CD4-positive, alpha-beta T cell (primary cell): ENCODE measurements at regions not wholly inside any gene's neighbourhood (a gene's known extent, or its start where the extent isn't known, plus 50 kb on each side); places are given as distances from the start of the nearest gene placed in this dataset.

Experiments
- ATAC-seq: fragments of 200-7000 bp; cut with Tn5 transposase; one replicate; pipeline ENCODE4 v1.10.0; 2022; ENCODE audit warnings: mild to moderate bottlenecking; ENCODE audit not compliant: poor library complexity
- CTCF ChIA-PET: fragments of 350-600 bp; sonication (Branson Sonifier 250); formaldehyde crosslinking; loops from one replicate; lab custom pipeline; 2021; ENCODE audit warnings: antibody characterized with exemption, inconsistent platforms; lab: Charles Lee
- POLR2A ChIA-PET: fragments of 350-600 bp; sonication (Branson Sonifier 250); formaldehyde crosslinking; loops from one replicate; lab custom pipeline; 2021; ENCODE audit warnings: antibody characterized with exemption, inconsistent platforms; lab: Charles Lee
- DNase-seq, 14 experiments: peaks; one replicate each; pipeline ENCODE4 v3.0.0-alpha.2; 2013 to 2020; ENCODE audit warnings: mixed read lengths in 2 of 14
- H3K27ac ChIP-seq, 2 donors: one replicate each; pipeline versions ENCODE4 v1.5.1 to v1.7.0; 2013; ENCODE audit warnings: low read length in 2 of 2, low read depth in 1 of 2, mild to moderate bottlenecking in 1 of 2
- H3K27me3 ChIP-seq, 2 experiments: 1 replicate in 1 of 2; 2 replicates in 1 of 2; pipeline versions ENCODE4 v1.6.1 to v1.7.0; 2013; ENCODE audit warnings: low read length in 2 of 2, control low read depth in 1 of 2, mild to moderate bottlenecking in 1 of 2, moderate library complexity in 1 of 2; ENCODE audit not compliant: insufficient read depth in 2 of 2, control insufficient read depth in 1 of 2
- H3K36me3 ChIP-seq: one replicate; pipeline ENCODE4 v1.6.1; 2013; ENCODE audit warnings: low read length, control low read depth; ENCODE audit not compliant: insufficient read depth
- H3K4me1 ChIP-seq: one replicate; pipeline ENCODE4 v1.6.1; 2013; ENCODE audit warnings: low read length, control low read depth; ENCODE audit not compliant: insufficient read depth
- H3K4me3 ChIP-seq: one replicate; pipeline ENCODE4 v1.5.1; 2013; ENCODE audit warnings: mild to moderate bottlenecking, low read length, moderate library complexity
- H3K9me3 ChIP-seq, 2 experiments: 1 replicate in 1 of 2; 2 replicates in 1 of 2; pipeline versions ENCODE4 v1.6.1 to v1.7.0; 2013; ENCODE audit warnings: low read length in 2 of 2, mild to moderate bottlenecking in 2 of 2, control low read depth in 1 of 2, moderate library complexity in 1 of 2; ENCODE audit not compliant: control insufficient read depth in 1 of 2, insufficient read depth in 1 of 2
- H3K27ac Mint-ChIP-seq: one replicate; pipeline ENCODE4 v1.8.0; 2020; ENCODE audit warnings: mixed read lengths
- H3K27me3 Mint-ChIP-seq: one replicate; pipeline ENCODE4 v1.8.0; 2021; ENCODE audit warnings: mixed read lengths
- H3K36me3 Mint-ChIP-seq: one replicate; pipeline ENCODE4 v1.8.0; 2021; ENCODE audit warnings: low read depth, mixed read lengths
- H3K4me1 Mint-ChIP-seq: one replicate; pipeline ENCODE4 v1.8.0; 2021; ENCODE audit warnings: low read depth, mixed read lengths
- H3K4me3 Mint-ChIP-seq: one replicate; pipeline ENCODE4 v1.8.0; 2020; ENCODE audit warnings: mild to moderate bottlenecking, mixed read lengths
- H3K9me3 Mint-ChIP-seq: one replicate; pipeline ENCODE4 v1.8.0; 2020; ENCODE audit warnings: mixed read lengths
- CTCF ChIP-seq: fragments of 200-600 bp; IDR thresholded peaks from one replicate; pipeline ENCODE4 v1.8.0; 2022; ENCODE audit warnings: antibody characterized with exemption, mild to moderate bottlenecking
- intact Hi-C, 2 experiments: fragments of 100-400 bp; cut with DNase I in 1 of 2; cut with micrococcal nuclease in 1 of 2; formaldehyde crosslinking; loops; one replicate each; pipeline versions ENCODE4 v1.15.1 to v1.9.0; 2023 to 2025; cut with DNase I, micrococcal nuclease

GRCh38 chr21:35838987-35839763, 221.2 kb downstream of the SETD4 start:
- H3K27me3 Mint-ChIP-seq = no peaks in the 10 kb centered on the region
- no peaks in the 10 kb centered on the region for H3K9me3 Mint-ChIP-seq
- POLR2A ChIA-PET = no interaction called here
- no peaks in the 10 kb centered on the region for H3K36me3 ChIP-seq
- no peaks in the 10 kb centered on the region for H3K9me3 ChIP-seq
- no peaks in the 10 kb centered on the region for H3K4me1 ChIP-seq
- no peak overlapping the region for H3K27ac ChIP-seq
- CTCF ChIA-PET = interaction anchor here (0.8 to 2.3 kb wide), 6 partner anchors 122 to 1209 kb away, joined by 3 to 20 read pairs (median 4); no protein-coding TSS in a partner anchor
- no peak overlapping the region for H3K4me3 Mint-ChIP-seq
- H3K27me3 ChIP-seq = peaks cover 0 to 4% of the 10 kb centered on the region in 2 experiments
- DNase-seq (no peak), ATAC-seq (no peak)
- H3K4me3 ChIP-seq = no peak overlapping the region
- intact Hi-C loops = loop anchor here in 1 of 2 experiments (10.0 kb wide), 1 partner anchor 784 kb away; no protein-coding TSS in a partner anchor
- H3K4me1 Mint-ChIP-seq = no peaks in the 10 kb centered on the region
- H3K36me3 Mint-ChIP-seq = no peaks in the 10 kb centered on the region
- TF ChIP-seq CTCF = no peak
- H3K27ac Mint-ChIP-seq = no peak overlapping the region

GRCh38 chr21:35838350-35838749, 222.0 kb downstream of the SETD4 start:
- no peak for TF ChIP-seq CTCF
- H3K36me3 Mint-ChIP-seq = no peaks in the 10 kb centered on the region
- H3K27ac Mint-ChIP-seq = no peak overlapping the region
- Histone ChIP-seq H3K4me1 (no peaks in the 10 kb centered on the region), H3K9me3 (no peaks in the 10 kb centered on the region), H3K27me3 (peaks cover 0 to 8% of the 10 kb centered on the region in 2 experiments), H3K36me3 (no peaks in the 10 kb centered on the region), H3K4me3 (no peak overlapping the region), H3K27ac (no peak overlapping the region)
- H3K27me3 Mint-ChIP-seq = no peaks in the 10 kb centered on the region
- intact Hi-C loops = loop anchor here in 1 of 2 experiments (10.0 kb wide), 1 partner anchor 784 kb away; no protein-coding TSS in a partner anchor
- ChIA-PET CTCF (no interaction called here), POLR2A (no interaction called here)
- no peak overlapping the region for H3K4me3 Mint-ChIP-seq
- ATAC-seq (no peak), DNase-seq (no peak)
- no peaks in the 10 kb centered on the region for H3K9me3 Mint-ChIP-seq
- no peaks in the 10 kb centered on the region for H3K4me1 Mint-ChIP-seq

GRCh38 chr21:35833991-35834390, 226.3 kb downstream of the SETD4 start:
- no peak overlapping the region for H3K4me3 Mint-ChIP-seq
- Histone ChIP-seq H3K36me3 (no peaks in the 10 kb centered on the region), H3K9me3 (no peaks in the 10 kb centered on the region), H3K4me3 (no peak overlapping the region), H3K27me3 (peaks cover 4 to 8% of the 10 kb centered on the region in 2 experiments), H3K4me1 (no peaks in the 10 kb centered on the region), H3K27ac (no peak overlapping the region)
- H3K9me3 Mint-ChIP-seq = no peaks in the 10 kb centered on the region
- TF ChIP-seq CTCF = no peak
- H3K4me1 Mint-ChIP-seq = no peaks in the 10 kb centered on the region
- POLR2A ChIA-PET = no interaction called here
- H3K36me3 Mint-ChIP-seq = no peaks in the 10 kb centered on the region
- no peak overlapping the region for H3K27ac Mint-ChIP-seq
- intact Hi-C loops = loop anchor here in 1 of 2 experiments (10.0 kb wide), 1 partner anchor 779 kb away; no protein-coding TSS in a partner anchor
- DNase-seq (no peak), ATAC-seq (no peak)
- H3K27me3 Mint-ChIP-seq = peaks cover 14% of the 10 kb centered on the region
- CTCF ChIA-PET = no interaction called here
